ENCODE measurements at regions not wholly inside any gene's neighbourhood (a gene's known extent, or its start where the extent isn't known, plus 50 kb on each side); places are given as distances from the start of the nearest gene placed in this dataset.

DNA sequence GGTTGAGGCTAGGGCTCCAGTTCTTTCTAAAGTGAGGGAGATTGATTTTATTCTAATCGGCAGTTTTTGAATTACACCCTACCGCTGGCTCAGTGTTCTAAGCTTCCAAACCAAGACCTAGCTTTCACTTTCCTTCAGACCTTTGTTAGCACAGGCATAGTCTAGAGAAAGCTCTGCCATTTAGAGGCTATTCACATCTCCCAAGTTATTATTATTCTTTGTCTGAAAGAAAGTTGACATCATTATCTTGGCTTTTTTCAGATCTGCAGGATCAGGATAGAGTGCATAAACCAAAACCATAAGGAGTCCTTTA, 276.8 kb downstream of the ASXL3 start:
- Histone ChIP-seq H3K27me3 (ENCODE audit: control insufficient read depth in 2 of 2, insufficient read depth in 2 of 2, low read length in 2 of 2) (no peaks in the 10 kb centered on the region), H3K9ac (replicated peaks; ENCODE audit: extremely low read depth, insufficient read depth, low read length) (no peak overlapping the region)
- TF ChIP-seq, protein P1, sequence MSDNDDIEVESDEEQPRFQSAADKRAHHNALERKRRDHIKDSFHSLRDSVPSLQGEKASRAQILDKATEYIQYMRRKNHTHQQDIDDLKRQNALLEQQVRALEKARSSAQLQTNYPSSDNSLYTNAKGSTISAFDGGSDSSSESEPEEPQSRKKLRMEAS (IDR thresholded peaks at IDR 0.05; ENCODE audit: insufficient read depth, insufficient read length) = no peak
- TF ChIP-seq EZH2 (IDR thresholded peaks at IDR 0.05; ENCODE audit: borderline replicate concordance, low read depth, low read length, severe bottlenecking) = no peak
- no peak for TF ChIP-seq POLR2A (IDR thresholded peaks at IDR 0.05; ENCODE audit: low read depth, low read length)
- TF ChIP-seq JUN (IDR thresholded peaks at IDR 0.05; ENCODE audit: borderline replicate concordance, insufficient read depth, insufficient read length, low read depth) = no peak
- no peak for TF ChIP-seq FOS (IDR thresholded peaks at IDR 0.05; ENCODE audit: borderline replicate concordance, insufficient read depth, low read length)
- TF ChIP-seq GATA2 (IDR thresholded peaks at IDR 0.05; ENCODE audit: insufficient read depth, insufficient read length, low read depth, low read length) = no peak
- TF ChIP-seq MYC (IDR thresholded peaks at IDR 0.05; ENCODE audit: low read depth, low read length) = no peak
- TF ChIP-seq POLR2AphosphoS5 (IDR thresholded peaks at IDR 0.05; ENCODE audit: insufficient read depth, low read depth, low read length) = no peak
- TF ChIP-seq, protein P2, sequence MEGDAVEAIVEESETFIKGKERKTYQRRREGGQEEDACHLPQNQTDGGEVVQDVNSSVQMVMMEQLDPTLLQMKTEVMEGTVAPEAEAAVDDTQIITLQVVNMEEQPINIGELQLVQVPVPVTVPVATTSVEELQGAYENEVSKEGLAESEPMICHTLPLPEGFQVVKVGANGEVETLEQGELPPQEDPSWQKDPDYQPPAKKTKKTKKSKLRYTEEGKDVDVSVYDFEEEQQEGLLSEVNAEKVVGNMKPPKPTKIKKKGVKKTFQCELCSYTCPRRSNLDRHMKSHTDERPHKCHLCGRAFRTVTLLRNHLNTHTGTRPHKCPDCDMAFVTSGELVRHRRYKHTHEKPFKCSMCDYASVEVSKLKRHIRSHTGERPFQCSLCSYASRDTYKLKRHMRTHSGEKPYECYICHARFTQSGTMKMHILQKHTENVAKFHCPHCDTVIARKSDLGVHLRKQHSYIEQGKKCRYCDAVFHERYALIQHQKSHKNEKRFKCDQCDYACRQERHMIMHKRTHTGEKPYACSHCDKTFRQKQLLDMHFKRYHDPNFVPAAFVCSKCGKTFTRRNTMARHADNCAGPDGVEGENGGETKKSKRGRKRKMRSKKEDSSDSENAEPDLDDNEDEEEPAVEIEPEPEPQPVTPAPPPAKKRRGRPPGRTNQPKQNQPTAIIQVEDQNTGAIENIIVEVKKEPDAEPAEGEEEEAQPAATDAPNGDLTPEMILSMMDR (IDR thresholded peaks at IDR 0.05; ENCODE audit: extremely low read depth in 1 of 2, insufficient read depth in 1 of 2, low read depth in 1 of 2, low read length in 2 of 2) = no peak

More for the DNA sequence above, 276.8 kb downstream of the ASXL3 start:
- Histone ChIP-seq H2AFZ (ENCODE audit: low read depth, low read length) (no peak overlapping the region), H3K4me1 (ENCODE audit: control insufficient read depth, extremely low read depth, insufficient read depth, low read length) (no peaks in the 10 kb centered on the region), H3K4me3 (replicated peaks in 1 of 3; ENCODE audit: insufficient read depth in 1 of 3, low read depth in 1 of 3, low read length in 3 of 3) (no peak overlapping the region), H3K9me3 (replicated peaks; ENCODE audit: control insufficient read depth, insufficient read depth, low read length) (no peaks in the 10 kb centered on the region), H3K79me2 (ENCODE audit: control insufficient read depth, insufficient read depth, low read length) (no peaks in the 10 kb centered on the region), H3K27ac (ENCODE audit: insufficient read depth, low read depth, low read length) (no peak overlapping the region), H3K4me2 (ENCODE audit: insufficient read depth, low read length) (no peak overlapping the region), H3K36me3 (ENCODE audit: control insufficient read depth in 2 of 2, extremely low read depth in 1 of 2, insufficient read depth in 2 of 2, low read length in 2 of 2) (no peaks in the 10 kb centered on the region), H4K20me1 (replicated peaks; ENCODE audit: control insufficient read depth, extremely low read depth, insufficient read depth, low read length) (no peaks in the 10 kb centered on the region), H3K9me1 (replicated peaks; ENCODE audit: control insufficient read depth, extremely low read depth, insufficient read depth, low read length) (no peaks in the 10 kb centered on the region)
- DNase-seq (ENCODE audit: low read depth, low spot score) (no peak), FAIRE-seq (no peak)
- intact Hi-C loops (cut with micrococcal nuclease) = no loop called here
- no TSS peak for BruUV-seq (replicated peaks)
- ChIA-PET POLR2A (no interaction called here), CTCF (interaction anchor here (1.2 kb wide), 1 partner anchor 15 kb away, joined by 3 read pairs; no protein-coding TSS in a partner anchor)
- dilution Hi-C loops (cut with MboI; ENCODE audit: extremely low pct_ligation_motif_present, low sequenced_read_pairs) = no loop called here

All from endothelial cell of umbilical vein (primary cell).